Body of pancreas (tissue), 4 donors: ENCODE measurements at regions not wholly inside any gene's neighbourhood (a gene's known extent, or its start where the extent isn't known, plus 50 kb on each side); places are given as distances from the start of the nearest gene placed in this dataset.

Experiments
- CTCF ChIP-seq, 7 experiments: fragments of 450-650 bp in 4 of 7; fragments of 200-600 bp in 3 of 7; sonication (generic) in 3 of 7; IDR thresholded peaks; one replicate each; pipeline ENCODE4 v1.5.1; 2016 to 2019; ENCODE audit warnings: antibody characterized with exemption in 7 of 7
- POLR2A ChIP-seq, 3 donors: fragments of 450-650 bp; IDR thresholded peaks; one replicate each; pipeline ENCODE4 v1.6.1; 2016; ENCODE audit warnings: antibody characterized with exemption in 3 of 3, mild to moderate bottlenecking in 2 of 3

- TF ChIP-seq CTCF (IDR thresholded peaks at IDR 0.05): no peak
- no peak for TF ChIP-seq POLR2A (IDR thresholded peaks at IDR 0.05)
Observed at GRCh38 chr9:22740781-22741180, 294.2 kb downstream of the DMRTA1 start.
